Erythroblast (primary cell): ENCODE measurements at regions not wholly inside any gene's neighbourhood (a gene's known extent, or its start where the extent isn't known, plus 50 kb on each side); places are given as distances from the start of the nearest gene placed in this dataset.

Experiments
- GATA1 ChIP-seq: IDR thresholded peaks from 2 replicates; pipeline ENCODE4 v1.6.1; 2011; ENCODE audit warnings: low read depth, mild to moderate bottlenecking, control low read depth, low read length, moderate library complexity
- POLR2A ChIP-seq: IDR thresholded peaks from 2 replicates; pipeline ENCODE4 v1.6.1; 2011; ENCODE audit warnings: mild to moderate bottlenecking, low read length

DNA sequence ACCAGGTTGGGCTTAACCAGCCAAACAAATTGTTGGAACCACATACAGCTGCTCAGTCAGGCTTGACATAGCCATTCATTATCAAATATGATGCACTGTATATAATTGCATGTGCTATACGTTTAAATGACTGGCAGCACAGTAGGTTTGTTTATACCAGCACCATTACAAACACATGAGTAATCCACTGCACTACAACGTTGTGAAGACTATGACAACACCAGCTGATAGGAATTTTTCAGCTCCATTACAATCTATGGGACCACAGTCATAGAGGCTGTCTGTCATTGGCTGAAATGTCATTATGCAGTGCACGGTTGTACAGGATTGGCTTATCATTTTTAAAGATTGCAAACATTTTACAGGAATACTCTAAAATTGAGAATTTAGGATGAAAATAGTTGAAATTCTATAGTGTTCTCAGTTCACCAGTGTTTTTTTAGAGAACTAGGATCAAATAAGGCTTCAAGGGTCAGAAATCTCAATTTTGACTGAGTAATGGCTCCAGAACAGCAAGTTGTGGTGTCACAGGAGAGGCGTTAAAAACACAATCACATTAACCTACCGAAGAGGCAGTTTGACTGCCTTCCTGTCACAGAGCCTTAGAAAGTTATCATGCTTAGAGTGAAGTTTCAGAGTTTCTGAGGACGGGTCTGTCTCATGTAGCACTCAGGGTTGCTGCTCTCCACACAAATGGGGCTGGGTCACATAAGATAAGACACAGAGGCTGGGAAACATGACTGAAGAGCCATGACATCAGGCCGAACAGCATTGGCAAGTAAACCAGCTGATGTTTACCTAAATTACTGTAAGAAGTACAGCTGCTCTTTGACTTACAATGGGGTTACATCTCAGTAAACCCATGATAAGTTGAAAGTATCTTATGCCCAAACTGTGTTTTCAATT is 60.7 kb upstream of the SMLR1 start:
- no peak for TF ChIP-seq POLR2A
- no peak for TF ChIP-seq GATA1
